ENCODE measurements at regions not wholly inside any gene's neighbourhood (a gene's known extent, or its start where the extent isn't known, plus 50 kb on each side); places are given as distances from the start of the nearest gene placed in this dataset.

GRCh38 chr21:27108701-27109100 is 141.8 kb upstream of the ADAMTS5 start:
- no peak for DNase-seq

- DNase-seq = no peak
Observed at GRCh38 chr21:27108228-27108627, 141.3 kb upstream of the ADAMTS5 start.

GRCh38 chr21:27104846-27105431 is 138.1 kb upstream of the ADAMTS5 start:
- DNase-seq = no peak

DNA sequence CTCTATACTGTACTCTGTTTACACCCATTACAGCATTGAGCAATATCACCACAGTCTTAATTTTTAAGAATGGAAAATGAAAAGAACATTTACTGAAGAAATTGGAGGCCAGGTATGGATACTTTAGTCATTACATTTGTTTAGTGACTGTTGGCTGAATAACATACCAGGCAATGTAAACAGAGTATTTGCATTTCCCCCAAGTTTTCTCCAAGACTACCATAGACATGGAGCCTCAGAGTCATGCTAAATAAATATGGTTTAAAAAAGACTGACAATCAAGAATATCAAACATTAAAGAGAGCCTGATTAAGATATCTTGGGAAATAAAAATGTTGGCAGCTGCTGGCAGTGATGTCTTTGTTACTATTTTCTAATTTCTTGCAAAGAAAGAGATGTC is 136.9 kb upstream of the ADAMTS5 start:
- DNase-seq = no peak

DNA sequence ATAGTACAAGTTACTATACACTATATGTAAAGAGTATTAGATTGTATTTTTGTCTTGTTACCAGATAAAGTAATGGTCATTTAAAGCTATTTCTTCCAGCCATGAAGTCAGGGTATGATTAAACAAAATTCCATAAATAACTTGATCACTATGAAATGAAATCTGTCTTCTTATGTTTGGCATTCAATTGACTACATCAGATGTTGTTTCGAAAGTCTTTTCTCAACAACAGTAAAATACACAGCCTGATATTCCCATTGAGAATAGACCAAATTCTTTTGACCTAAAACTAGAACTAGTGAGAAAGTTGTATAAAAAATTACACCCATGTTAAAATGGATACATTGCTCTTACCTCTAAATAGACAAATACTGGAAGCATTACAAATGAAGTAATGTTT is 134.6 kb upstream of the ADAMTS5 start:
- no peak for DNase-seq

- DNase-seq = no peak
Observed at GRCh38 chr21:27094184-27094948, 127.5 kb upstream of the ADAMTS5 start.

GRCh38 chr21:27086630-27087029 is 119.7 kb upstream of the ADAMTS5 start:
- no peak for DNase-seq

DNA sequence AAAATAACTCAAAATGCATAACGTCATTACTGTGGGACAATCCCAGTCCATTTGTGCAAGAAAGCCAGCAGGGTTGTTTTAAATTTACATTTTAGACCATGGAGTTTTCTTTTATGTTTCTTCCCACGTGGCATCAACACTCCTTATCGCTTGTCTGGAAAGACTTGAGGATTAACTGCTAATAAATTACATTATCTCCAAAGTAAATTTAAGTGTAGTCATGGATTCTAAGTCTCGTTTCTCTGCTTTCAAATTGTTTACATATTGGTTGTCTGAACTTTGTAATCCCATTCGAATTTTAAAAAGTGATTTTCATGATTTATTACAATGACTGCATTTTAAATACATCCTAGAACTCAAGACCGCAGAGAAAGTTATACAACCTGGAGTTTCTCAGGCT is 119.3 kb upstream of the ADAMTS5 start:
- DNase-seq = no peak

DNA sequence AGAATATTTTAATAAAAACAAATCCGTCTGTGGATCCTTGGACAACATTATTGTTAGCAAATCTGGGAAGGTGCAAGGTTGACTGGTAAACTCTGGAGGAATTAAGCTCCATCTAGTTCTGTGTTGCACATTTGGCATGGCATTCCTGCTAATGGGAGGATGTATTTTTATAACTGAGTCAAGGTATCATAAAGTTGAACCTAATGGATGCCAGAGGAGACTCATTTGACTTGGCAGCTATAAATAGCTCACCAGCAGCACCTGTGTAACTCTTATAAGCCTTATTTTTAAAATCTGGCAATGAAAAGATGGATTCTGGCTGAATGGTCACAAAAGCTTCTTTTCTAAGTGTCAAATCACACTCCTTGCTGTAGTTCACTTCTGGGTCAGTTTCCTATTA is 118.5 kb upstream of the ADAMTS5 start:
- no peak for DNase-seq

DNA sequence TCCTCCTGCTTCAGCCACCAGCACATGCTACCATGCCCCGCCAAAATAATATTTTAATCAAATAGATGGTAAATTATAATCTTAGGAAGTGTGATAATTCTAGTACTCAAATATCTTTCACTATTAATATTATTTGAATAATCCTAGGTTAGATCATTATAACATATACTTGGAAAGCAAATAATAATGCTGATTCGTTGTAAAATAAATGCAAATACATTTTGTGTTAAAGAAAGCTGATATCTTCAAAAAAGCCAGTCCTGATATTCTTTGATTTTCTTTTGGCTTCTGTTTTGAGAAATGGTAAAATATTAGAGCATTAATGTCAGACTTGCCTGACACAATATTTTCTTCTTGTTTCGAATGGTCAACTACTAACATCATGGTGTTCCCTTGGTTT is 116.3 kb upstream of the ADAMTS5 start:
- no peak for DNase-seq

DNA sequence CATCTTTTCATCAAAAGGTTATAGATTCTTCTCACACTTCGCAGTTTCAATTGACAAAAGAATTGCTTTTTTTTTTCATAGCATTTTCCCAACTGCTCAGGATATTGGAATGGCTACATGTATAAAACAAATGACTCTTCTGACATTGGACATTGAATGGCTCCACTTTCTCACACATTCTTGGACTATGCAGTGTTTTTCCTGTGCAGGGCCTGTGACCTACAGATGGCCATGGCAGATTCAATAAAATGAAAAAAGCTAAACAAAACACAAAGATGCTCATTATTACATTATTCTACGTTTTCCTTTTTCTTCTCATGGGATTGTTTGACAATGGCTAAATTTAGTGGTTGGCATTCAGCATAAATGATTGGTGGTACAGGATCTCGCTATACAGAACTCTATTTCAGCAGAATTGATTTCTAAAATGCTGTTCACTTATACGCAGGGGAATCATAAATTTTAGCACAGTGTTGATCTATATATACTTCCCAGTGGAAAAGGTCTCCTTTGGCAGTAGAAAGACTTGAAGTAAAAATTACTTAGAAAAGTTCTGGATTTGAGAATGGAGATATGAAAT is 115.6 kb upstream of the ADAMTS5 start:
- no peak for DNase-seq

DNA sequence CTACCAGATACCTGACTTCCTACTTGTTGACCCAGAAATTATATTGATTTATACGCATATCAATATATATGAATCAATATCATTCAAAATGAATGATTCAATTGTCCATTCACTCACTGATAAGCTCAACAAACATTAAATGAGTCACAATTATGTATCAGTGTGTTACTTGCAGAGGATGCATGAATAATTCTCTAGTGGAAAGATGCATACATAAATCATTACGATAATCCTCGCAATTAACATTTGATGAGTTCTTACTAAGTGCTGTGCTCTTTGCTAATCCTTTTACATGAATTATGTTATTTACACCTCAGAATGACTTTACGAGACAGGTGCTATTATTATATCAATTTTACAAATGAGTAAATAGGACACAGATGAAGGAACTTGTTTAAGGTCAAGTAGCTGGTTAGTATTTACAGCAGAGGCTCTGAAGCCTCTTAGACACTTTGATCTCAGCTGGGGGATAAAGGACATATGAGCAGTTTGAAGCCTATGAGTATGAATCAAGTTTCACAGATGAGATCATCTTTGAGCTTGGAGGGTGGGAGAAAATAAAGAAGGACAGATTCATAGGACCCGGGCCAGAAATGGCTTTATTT is 112.8 kb upstream of the ADAMTS5 start:
- DNase-seq = no peak

DNA sequence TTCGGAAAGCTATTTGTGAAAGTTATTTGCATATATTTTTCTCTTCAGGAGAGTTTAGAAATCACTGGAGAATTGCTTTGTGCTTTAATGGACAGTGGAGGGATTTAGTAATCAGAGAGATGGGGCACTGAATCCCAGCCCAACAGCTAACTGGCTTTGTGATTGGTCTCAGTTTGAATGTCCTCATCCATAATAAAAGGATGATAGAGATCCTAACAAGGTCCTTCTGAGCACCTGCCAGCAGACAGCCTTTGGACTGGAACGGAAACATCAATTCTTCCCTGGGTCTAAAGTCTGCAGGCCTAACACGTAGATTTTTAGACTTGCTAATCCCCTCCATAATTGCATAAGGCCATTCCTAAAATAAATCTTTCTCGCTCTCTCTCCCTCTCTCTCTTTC is 112.0 kb upstream of the ADAMTS5 start:
- no peak for DNase-seq

GRCh38 chr21:27077501-27077900 is 110.6 kb upstream of the ADAMTS5 start:
- DNase-seq = no peak

DNA sequence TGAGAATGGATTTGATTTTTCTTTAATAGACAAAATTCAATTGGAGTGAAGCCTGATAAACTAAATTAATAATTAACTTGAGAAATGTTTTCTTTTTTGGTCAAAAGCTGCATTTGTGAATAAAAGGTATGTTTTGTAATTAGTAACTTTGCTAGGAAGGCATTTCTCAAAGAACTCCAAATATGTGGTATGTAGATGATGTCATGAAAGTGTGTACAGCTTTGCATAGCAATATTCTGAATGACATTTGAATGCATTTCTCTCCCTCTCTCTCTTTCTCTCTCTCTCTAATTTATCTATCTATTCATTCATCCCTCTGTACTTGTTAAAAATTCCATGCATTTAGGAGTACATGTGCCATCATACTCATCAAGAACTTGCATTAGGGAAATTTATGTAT is 109.1 kb upstream of the ADAMTS5 start:
- no peak for DNase-seq

DNA sequence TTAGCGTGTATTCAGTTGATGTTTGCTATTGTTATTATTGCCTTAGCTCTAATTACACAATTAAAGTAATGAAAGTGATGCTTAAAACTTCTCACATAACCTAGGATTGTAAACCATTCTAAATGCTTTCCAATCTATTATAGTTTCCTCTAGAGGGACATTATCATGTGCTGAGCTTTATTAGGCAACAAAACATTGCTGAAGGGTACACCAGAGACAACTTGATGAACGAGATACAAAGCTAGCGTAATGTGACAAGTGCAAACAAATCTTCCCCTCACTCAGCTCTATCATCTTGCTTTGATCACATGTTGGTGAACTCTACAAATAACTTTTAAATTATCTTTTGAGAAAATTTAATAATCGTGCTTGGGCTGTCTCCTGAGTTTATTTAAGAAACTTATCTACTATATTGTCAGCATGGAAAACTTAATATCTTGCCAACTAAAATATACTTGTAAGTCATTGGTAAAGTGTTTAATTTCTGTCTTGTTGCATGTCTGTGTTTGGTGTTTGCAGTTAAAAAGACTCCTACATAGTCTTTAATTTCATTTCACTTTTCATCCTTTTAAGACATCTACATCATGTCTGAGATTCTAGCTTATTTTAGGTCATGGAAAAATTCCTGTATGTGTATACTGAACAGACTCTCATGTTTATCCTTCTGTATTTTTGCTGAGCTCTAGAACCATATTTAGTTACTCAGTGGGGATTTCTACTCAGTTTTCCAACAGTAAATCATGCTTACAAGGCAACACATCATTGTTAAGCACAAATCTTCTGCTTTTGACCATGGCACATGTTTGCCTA is 104.2 kb upstream of the ADAMTS5 start:
- no peak for DNase-seq

DNA sequence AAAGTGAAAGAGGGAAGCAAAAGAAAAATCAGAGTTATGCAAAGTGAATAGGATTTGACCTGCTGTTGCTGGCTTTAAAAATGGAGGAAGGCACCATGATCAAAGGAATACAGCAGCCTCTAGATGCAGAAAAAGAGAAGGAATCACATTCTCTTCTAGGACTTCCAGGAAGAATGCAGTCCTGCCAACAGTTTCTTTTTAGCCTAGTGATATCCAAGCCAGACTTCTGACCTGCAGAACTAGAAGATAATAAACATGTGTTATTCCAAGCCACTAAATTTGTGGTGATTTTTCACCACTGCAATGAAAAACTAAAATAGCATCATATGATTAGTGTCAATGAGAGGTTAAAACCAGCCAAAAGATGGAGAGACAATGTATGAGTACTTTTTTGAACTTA is 101.9 kb upstream of the ADAMTS5 start:
- no peak for DNase-seq

GRCh38 chr21:27067226-27067625 is 100.3 kb upstream of the ADAMTS5 start:
- no peak for DNase-seq

- no peak for DNase-seq
Observed at GRCh38 chr21:27062443-27062842, 95.6 kb upstream of the ADAMTS5 start.

GRCh38 chr21:27061770-27062169 is 94.9 kb upstream of the ADAMTS5 start:
- DNase-seq = no peak

DNA sequence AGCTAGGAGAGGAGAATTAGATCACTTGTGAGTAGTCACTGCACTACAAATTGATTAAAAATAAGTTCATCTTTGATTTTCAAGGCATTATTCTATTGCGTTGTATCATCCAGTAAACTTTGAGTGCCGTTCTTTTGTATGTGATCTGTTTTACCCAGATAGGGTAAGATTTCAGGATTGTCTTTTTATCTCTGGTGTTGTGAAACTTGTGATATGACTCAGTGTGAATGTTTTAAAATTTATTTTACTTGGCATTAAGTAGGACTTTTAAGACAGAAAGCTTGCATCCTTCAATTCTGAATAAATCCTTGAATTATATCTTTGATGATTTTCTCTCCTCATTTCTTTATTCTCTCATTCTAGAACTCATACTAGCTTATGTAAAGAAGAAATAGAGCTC is 93.3 kb upstream of the ADAMTS5 start:
- no peak for DNase-seq

DNA sequence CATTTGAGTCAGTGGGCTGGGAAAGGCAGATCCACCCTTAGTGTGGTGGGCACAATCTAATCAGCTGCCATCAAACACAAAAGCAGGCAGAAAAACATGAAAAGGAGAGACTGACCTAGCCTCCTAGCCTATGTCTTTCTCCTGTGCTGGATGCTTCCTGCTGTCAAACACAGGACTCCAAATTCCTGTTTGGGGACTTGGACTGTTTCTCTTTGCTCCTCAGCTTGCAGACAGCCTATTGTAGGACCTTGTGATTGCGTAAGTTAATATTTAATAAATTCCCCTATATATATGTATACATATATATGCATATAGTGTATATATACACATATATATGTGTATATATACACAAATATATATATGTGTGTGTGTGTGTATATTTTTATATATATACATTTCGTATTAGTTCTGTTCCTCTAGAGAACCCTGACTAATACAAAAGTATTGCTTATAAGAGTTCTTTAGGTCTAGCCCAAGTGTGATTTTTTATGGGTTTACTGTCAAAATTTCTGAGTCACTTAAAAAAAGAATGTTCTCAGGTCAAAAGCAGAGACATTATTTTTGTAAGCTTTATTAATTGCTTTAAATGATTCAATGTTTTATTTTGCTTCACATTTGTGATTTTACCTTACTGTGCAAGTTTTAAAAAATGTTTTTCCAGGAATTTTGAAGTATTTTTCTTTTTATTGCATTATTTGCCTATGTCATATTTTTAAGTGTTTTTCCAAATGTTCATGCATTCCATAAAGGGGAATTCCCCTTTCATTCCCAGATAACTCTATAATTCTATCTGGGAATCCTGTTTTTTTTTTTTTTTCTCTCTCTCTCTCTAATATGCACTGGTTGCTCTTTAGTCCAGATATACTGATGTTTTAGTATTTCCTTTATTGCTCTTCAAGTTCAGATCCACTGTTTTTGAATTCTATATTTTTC is 92.1 kb upstream of the ADAMTS5 start:
- no peak for DNase-seq

All from activated CD4-positive, alpha-beta T cell treated with anti-CD3 and anti-CD28 coated beads, Interleukin-2, amount 50 U/mL, for 4 hours (primary cell).